Lower leg skin (tissue), 3 donors: ENCODE measurements at regions not wholly inside any gene's neighbourhood (a gene's known extent, or its start where the extent isn't known, plus 50 kb on each side); places are given as distances from the start of the nearest gene placed in this dataset.

Experiments
- POLR2A ChIP-seq, 2 donors: fragments of 450-650 bp; IDR thresholded peaks; one replicate each; pipeline ENCODE4 v1.6.1; 2016 to 2017; ENCODE audit warnings: antibody characterized with exemption in 2 of 2, mild to moderate bottlenecking in 1 of 2, moderate library complexity in 1 of 2
- TF ChIP-seq, protein P1 (sequence below), 3 donors: fragments of 450-650 bp; IDR thresholded peaks; one replicate each; pipeline ENCODE4 v1.5.1; 2016; ENCODE audit warnings: antibody characterized with exemption in 3 of 3, mild to moderate bottlenecking in 3 of 3, moderate library complexity in 2 of 3

DNA sequence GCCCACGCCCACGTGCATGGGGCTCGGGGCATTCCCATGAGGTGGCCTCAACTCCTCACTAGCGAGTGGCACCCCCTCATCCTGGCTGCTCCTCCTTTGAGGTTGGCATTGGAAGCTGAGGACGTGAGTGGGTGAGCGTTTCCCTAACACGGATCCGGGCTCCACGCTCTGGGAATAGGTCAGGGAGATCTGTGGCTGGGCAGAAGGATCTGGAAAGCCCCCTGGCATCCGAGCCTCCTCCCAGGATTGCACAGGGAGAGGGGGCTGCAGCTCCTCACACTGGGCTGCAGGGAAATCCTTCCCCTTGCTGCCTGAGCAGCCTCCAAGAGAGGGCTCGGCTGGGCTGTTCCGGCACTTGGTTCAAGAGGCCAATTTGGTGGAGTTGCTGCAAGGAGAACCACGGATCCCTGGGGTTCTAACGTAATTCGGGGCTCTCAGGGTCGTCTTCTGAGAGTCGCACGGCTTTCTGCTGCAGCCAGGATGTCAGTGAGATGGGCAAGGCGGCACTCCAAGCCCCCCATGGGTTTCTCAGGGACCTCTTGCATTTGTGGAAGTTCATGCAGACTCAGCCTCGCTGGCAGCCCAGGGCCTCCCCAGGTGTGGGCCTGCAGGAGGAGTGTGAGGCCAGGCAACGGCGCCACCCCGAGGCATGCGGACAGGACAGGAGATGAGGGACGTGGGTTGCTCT lies 1119.0 kb downstream of the BRD1 start:
- TF ChIP-seq, protein P1, sequence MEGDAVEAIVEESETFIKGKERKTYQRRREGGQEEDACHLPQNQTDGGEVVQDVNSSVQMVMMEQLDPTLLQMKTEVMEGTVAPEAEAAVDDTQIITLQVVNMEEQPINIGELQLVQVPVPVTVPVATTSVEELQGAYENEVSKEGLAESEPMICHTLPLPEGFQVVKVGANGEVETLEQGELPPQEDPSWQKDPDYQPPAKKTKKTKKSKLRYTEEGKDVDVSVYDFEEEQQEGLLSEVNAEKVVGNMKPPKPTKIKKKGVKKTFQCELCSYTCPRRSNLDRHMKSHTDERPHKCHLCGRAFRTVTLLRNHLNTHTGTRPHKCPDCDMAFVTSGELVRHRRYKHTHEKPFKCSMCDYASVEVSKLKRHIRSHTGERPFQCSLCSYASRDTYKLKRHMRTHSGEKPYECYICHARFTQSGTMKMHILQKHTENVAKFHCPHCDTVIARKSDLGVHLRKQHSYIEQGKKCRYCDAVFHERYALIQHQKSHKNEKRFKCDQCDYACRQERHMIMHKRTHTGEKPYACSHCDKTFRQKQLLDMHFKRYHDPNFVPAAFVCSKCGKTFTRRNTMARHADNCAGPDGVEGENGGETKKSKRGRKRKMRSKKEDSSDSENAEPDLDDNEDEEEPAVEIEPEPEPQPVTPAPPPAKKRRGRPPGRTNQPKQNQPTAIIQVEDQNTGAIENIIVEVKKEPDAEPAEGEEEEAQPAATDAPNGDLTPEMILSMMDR (IDR thresholded peaks at IDR 0.05): no peak
- TF ChIP-seq POLR2A (IDR thresholded peaks at IDR 0.05): no peak
